Cardiac muscle cell (in vitro differentiated cells and primary cell): ENCODE measurements at regions not wholly inside any gene's neighbourhood (a gene's known extent, or its start where the extent isn't known, plus 50 kb on each side); places are given as distances from the start of the nearest gene placed in this dataset.
A peak's percentile ranks its signal among the peaks of the same experiment; 100 is the strongest.
"Not testable (repeated sequence)": the region's sequence is repeated elsewhere in the genome, so short reads cannot be mapped to it uniquely, and the experiment has no call there.

ENCODE experiments used
- DNase-seq, 2 donors: peaks; one replicate each; pipeline versions ENCODE4 v3.0.0 to v3.0.0-alpha.2; 2010 to 2017; ENCODE audit warnings: low read depth in 1 of 2, low spot score in 1 of 2
- H3K27ac ChIP-seq: fragments of 200-600 bp; sonication (generic); 2 replicates; pipeline ENCODE4 v1.5.1; 2016
- H3K27me3 ChIP-seq: fragments of 200-600 bp; sonication (generic); 2 replicates; pipeline ENCODE4 v1.6.0; 2016; ENCODE audit warnings: control low read depth
- H3K36me3 ChIP-seq: fragments of 200-600 bp; sonication (generic); 2 replicates; pipeline ENCODE4 v1.5.1; 2016; ENCODE audit warnings: control low read depth
- H3K4me1 ChIP-seq: fragments of 200-600 bp; sonication (generic); 2 replicates; pipeline ENCODE4 v1.8.1; 2017; ENCODE audit warnings: low read depth, mild to moderate bottlenecking, mixed run types
- H3K4me3 ChIP-seq: fragments of 200-600 bp; sonication (generic); 2 replicates; pipeline ENCODE4 v1.5.1; 2016; ENCODE audit warnings: mild to moderate bottlenecking
- H3K9me3 ChIP-seq: fragments of 200-600 bp; sonication (generic); 2 replicates; pipeline ENCODE4 v1.5.1; 2017; ENCODE audit warnings: low read depth, mild to moderate bottlenecking, control low read depth
- CTCF ChIP-seq: IDR thresholded peaks from 2 replicates; pipeline ENCODE4 v1.5.1; 2012; ENCODE audit warnings: low read depth, mild to moderate bottlenecking, low read length

GRCh38 chr3:166864473-166865467 lies 515.3 kb downstream of the ZBBX start:
- no peak for DNase-seq
- H3K4me1 ChIP-seq = no peaks in the 10 kb centered on the region
- no peak overlapping the region for H3K27ac ChIP-seq
- no peak for TF ChIP-seq CTCF
- no peaks in the 10 kb centered on the region for H3K36me3 ChIP-seq
- H3K9me3 ChIP-seq = no peaks in the 10 kb centered on the region
- H3K27me3 ChIP-seq = no peaks in the 10 kb centered on the region
- H3K4me3 ChIP-seq = no peak overlapping the region

DNA sequence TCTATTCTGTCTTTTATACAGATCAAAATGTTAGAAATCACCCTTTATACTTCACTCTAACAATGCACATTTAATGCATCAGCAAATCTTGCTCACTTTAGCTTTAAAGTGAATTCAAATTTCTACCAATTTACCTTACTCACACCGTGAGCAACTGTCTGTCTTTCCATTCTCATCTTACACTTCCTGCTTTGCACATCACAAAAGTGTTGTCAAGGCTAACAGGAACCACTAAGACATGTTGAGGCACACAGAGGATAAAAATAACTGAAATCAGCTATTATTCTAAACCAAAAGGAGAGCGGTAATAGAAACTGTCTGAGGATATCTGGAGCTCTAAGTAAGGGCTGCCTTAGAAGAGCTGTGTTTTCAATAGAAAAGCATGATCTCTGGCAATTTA lies 519.9 kb downstream of the ZBBX start:
- Histone ChIP-seq H3K36me3 (no peaks in the 10 kb centered on the region), H3K9me3 (no peaks in the 10 kb centered on the region), H3K27ac (no peak overlapping the region), H3K4me3 (no peak overlapping the region), H3K4me1 (no peaks in the 10 kb centered on the region), H3K27me3 (no peaks in the 10 kb centered on the region)
- TF ChIP-seq CTCF = no peak
- no peak for DNase-seq

GRCh38 chr3:166844329-166844728 lies 535.8 kb downstream of the ZBBX start:
- Histone ChIP-seq H3K27ac (no peak overlapping the region), H3K9me3 (no peaks in the 10 kb centered on the region), H3K36me3 (no peaks in the 10 kb centered on the region), H3K27me3 (no peaks in the 10 kb centered on the region), H3K4me3 (no peak overlapping the region), H3K4me1 (no peaks in the 10 kb centered on the region)
- no peak for DNase-seq
- no peak for TF ChIP-seq CTCF

DNA sequence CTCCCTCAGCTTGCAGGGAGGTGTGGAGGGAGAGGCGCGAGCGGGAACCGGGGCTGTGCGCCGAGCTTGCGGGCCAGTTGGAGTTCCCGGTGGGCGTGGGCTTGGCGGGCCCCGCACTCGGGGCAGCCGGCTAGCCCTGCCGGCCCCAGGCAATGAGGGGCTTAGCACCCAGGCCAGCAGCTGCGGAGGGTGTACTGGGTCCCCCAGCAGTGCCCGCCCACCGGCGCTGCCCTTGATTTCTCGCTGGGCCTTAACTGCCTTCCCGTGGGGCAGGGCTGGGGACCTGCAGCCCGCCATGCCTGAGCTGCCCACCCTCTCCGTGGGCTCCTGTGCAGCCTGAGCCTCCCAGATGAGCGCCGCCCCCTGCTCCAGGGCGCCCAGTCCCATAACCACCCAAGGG lies 537.3 kb downstream of the ZBBX start:
- not testable (repeated sequence) for H3K9me3 ChIP-seq, H3K4me3 ChIP-seq, H3K4me1 ChIP-seq, H3K27me3 ChIP-seq, DNase-seq, H3K36me3 ChIP-seq, H3K27ac ChIP-seq

GRCh38 chr3:166837535-166837934 lies 542.6 kb downstream of the ZBBX start:
- Histone ChIP-seq H3K9me3 (no peaks in the 10 kb centered on the region), H3K4me3 (no peak overlapping the region), H3K27me3 (no peaks in the 10 kb centered on the region), H3K4me1 (no peaks in the 10 kb centered on the region), H3K36me3 (no peaks in the 10 kb centered on the region), H3K27ac (no peak overlapping the region)
- peak in 1 of 2 donors; percentile 47 for DNase-seq
- no peak for TF ChIP-seq CTCF

DNA sequence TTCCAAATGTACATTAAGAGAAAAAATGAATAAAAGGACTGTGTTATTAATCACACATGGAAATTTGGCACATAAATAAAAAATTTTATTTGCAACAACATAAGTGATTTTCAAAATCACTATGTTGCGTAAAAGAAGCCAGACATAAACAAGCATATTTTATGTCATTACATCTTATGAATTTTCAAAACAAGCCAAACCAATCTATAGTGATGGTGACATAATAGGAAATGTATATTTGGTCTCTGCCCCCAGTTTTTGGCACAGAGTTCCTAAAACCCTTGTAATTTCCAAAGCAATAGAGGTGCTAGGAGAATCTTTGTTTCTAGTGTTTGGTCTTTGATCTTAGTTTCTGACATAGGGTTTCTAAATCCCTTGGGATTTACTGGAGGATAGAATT lies 543.3 kb downstream of the ZBBX start:
- no peak for DNase-seq
- Histone ChIP-seq H3K9me3 (no peaks in the 10 kb centered on the region), H3K4me3 (no peak overlapping the region), H3K4me1 (no peaks in the 10 kb centered on the region), H3K36me3 (no peaks in the 10 kb centered on the region), H3K27ac (no peak overlapping the region), H3K27me3 (no peaks in the 10 kb centered on the region)
- no peak for TF ChIP-seq CTCF
